ENCODE measurements at regions not wholly inside any gene's neighbourhood (a gene's known extent, or its start where the extent isn't known, plus 50 kb on each side); places are given as distances from the start of the nearest gene placed in this dataset.

DNA sequence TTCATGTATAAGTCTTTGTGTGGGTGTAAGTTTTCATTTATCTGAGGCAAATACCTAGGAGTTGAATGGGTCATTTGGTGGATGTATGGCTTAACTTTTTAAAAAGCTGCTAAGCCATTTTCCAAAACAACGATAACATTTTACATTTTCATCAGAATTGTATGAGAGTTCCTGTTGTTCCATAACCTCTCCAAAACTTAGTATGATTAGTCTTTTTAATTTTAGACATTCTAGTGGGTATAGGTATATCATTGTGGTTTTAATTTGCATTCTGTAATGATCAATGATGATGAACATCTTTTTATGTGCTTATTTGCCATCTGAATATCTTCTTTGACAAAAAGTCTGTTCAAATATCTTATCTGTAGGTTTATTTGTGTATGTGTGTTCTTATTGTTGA is 74.4 kb upstream of the UGP2 start:
- no peak overlapping the region for H3K4me3 ChIP-seq (ENCODE audit: low read length)
- DNase-seq (ENCODE audit: low read depth, low spot score): no peak

DNA sequence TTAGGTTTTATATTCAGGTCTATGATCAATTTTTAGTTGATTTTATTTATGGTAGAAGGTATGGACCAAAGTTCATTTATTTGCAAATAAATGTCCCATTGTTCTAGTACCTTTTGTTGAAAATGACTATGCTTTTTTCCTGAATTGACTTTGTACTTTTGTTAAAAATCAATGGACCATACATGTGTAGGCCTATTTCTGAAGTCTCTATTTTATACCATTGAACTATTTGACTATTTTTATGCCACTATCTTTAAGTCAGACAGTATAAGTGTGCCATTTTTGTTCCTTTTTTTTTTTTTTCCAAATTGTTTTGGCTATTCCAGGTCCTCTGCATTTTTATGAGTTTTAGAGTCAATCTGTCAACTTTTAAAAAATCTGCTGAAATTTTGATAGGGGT is 73.6 kb upstream of the UGP2 start:
- no peak for DNase-seq (ENCODE audit: low read depth, low spot score)
- H3K4me3 ChIP-seq (ENCODE audit: low read length): no peak overlapping the region

GRCh38 chr2:63769915-63770314 is 71.8 kb upstream of the UGP2 start:
- no peak for DNase-seq (ENCODE audit: low read depth, low spot score)
- H3K4me3 ChIP-seq (ENCODE audit: low read length): no peak overlapping the region

GRCh38 chr2:63772061-63772460 is 69.6 kb upstream of the UGP2 start:
- no peak overlapping the region for H3K4me3 ChIP-seq (ENCODE audit: low read length)
- no peak for DNase-seq (ENCODE audit: low read depth, low spot score)

- H3K4me3 ChIP-seq (ENCODE audit: low read length): no peak overlapping the region
- no peak for DNase-seq (ENCODE audit: low read depth, low spot score)
Observed at GRCh38 chr2:63775191-63775590, 66.5 kb upstream of the UGP2 start.

GRCh38 chr2:63776382-63776781 is 65.3 kb upstream of the UGP2 start:
- H3K4me3 ChIP-seq (ENCODE audit: low read length): no peak overlapping the region
- no peak for DNase-seq (ENCODE audit: low read depth, low spot score)

- no peak overlapping the region for H3K4me3 ChIP-seq (ENCODE audit: low read length)
- no peak for DNase-seq (ENCODE audit: low read depth, low spot score)
Observed at GRCh38 chr2:63777816-63778215, 63.9 kb upstream of the UGP2 start.

GRCh38 chr2:63778391-63778790 is 63.3 kb upstream of the UGP2 start:
- no peak for DNase-seq (ENCODE audit: low read depth, low spot score)

GRCh38 chr2:63780518-63781155 is 61.1 kb upstream of the UGP2 start:
- DNase-seq (ENCODE audit: low read depth, low spot score): no peak
- no peak overlapping the region for H3K4me3 ChIP-seq (ENCODE audit: low read length)

More at GRCh38 chr2:63778391-63778790, 63.3 kb upstream of the UGP2 start:
- H3K4me3 ChIP-seq (ENCODE audit: low read length): no peak overlapping the region

- no peak for DNase-seq (ENCODE audit: low read depth, low spot score)
- H3K4me3 ChIP-seq (ENCODE audit: low read length): no peak overlapping the region
Observed at GRCh38 chr2:63784461-63784860, 57.2 kb upstream of the UGP2 start.

- DNase-seq (ENCODE audit: low read depth, low spot score): no peak
- H3K4me3 ChIP-seq (ENCODE audit: low read length): no peak overlapping the region
Observed at GRCh38 chr2:63785096-63785495, 56.6 kb upstream of the UGP2 start.

- H3K4me3 ChIP-seq (ENCODE audit: low read length): no peak overlapping the region
- no peak for DNase-seq (ENCODE audit: low read depth, low spot score)
Observed at GRCh38 chr2:63786471-63786870, 55.2 kb upstream of the UGP2 start.

DNA sequence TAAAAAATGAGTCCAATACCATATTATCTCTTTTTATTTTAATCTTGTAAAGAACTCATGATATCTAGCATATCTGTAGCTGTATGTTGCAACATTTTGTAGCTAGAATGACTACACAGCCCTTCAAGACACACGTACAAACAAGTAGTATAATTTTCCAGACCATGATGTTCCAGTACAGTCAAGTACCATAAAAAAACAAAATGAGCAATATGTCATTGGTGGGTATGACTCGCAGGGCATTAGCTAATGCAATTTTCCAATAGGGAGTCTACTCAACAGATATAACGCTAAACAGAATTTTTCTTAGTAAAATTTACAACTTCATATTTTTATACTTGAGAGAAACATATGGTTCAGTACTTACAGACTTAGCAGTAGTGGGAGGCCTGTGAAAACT is 53.6 kb upstream of the UGP2 start:
- H3K4me3 ChIP-seq (ENCODE audit: low read length): no peak overlapping the region
- DNase-seq (ENCODE audit: low read depth, low spot score): no peak

DNA sequence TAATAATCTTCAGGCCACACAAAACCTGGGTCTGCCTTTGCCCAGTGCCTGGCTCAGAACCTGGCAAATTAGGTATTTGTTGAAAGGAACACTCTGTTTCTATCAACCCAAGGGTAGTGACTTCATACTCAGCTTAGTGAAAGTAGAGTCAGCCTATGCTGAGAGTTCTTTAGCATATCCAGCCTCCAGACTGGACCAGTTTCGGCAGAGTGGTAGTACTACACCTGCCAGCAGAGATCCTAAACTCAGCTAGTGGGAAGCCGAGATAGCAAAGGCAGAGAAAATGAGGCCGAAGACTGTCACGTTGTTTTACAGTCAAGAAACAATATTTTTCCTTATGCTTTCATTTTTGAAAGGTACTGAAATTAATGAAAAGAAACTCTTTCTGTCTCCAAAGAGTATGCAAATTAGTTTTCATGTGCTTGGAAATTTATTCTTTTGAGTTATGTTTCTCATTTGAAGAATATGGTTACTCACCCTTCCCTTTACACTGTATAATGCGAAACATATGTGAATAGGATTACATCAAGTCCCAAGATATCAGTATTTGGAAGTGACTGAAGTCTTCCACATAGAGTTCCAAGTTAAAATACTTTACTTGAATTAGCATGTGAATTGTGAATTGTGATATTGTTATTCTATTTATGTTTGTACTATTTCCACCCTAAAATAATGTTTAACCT is 52.2 kb upstream of the UGP2 start:
- no peak overlapping the region for H3K4me3 ChIP-seq (ENCODE audit: low read length)
- no peak for DNase-seq (ENCODE audit: low read depth, low spot score)

DNA sequence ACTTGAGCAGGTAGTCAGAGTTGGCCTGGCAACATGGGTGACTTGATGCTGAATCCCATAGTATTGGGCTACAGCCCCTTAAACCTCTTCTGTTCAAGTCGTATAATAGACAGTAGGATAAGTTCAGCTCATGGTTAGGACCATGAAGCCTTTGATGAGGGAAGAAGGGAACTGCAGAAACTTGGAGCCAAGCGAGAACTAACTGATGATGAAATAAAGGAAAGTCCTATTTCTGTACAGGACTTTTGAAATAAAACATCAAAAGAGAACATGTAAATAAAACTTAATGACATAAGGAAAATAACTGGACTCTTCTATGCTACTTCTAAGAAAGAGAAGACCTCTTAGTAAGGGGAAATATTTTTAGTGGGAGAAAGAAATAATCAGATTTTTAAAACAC is 51.2 kb upstream of the UGP2 start:
- H3K4me3 ChIP-seq (ENCODE audit: low read length): no peak overlapping the region
- no peak for DNase-seq (ENCODE audit: low read depth, low spot score)

DNA sequence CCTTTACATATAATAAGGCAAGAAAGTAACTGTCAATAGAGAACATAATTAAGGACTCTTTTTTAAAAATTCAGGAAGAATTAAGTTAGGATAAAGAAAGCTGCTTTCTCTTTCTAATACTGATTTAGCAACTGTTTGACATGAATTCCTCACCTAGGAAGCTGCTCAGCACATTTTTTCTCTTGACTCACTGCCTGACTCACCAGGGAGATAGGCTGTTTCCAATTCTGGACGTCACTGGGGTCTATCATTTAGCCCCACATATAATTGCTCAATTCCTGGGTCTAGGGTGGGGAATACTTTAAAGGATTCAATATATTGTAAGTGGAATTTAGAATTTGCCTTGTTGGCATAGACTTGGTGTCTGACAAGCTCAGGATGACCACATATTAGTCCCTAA is 50.8 kb upstream of the UGP2 start:
- DNase-seq (ENCODE audit: low read depth, low spot score): no peak
- no peak overlapping the region for H3K4me3 ChIP-seq (ENCODE audit: low read length)

DNA sequence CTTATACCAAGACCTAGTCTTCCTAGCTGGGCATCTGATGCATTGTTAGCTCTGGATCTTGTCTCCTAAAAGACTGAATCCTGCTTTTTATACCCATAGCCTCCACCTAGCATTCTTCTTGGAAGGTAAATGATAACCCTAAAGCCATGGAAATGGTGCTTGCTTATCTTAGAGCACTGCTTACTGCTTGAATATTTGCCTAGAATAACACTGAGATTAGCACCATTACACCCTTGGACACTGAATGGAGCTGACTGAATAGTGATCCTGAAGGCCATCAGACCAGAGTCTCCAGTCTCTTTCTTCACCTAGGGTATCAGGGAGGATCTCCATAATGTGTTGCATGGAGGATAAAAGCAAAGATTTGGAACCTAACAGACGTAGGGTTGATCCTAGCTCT is 50.3 kb upstream of the UGP2 start:
- H3K4me3 ChIP-seq (ENCODE audit: low read length): no peak overlapping the region
- no peak for DNase-seq (ENCODE audit: low read depth, low spot score)

All from Jurkat, Clone E6-1 (cell line).